HCT116 (cell line): ENCODE measurements at regions not wholly inside any gene's neighbourhood (a gene's known extent, or its start where the extent isn't known, plus 50 kb on each side); places are given as distances from the start of the nearest gene placed in this dataset.

Source experiments
- ATAC-seq: fragments of 200-7000 bp; cut with Tn5 transposase; 2 replicates; pipeline ENCODE4 v1.9.1; 2020; ENCODE audit warnings: mild to moderate bottlenecking, moderate library complexity
- BruUV-seq: library from RNA; stranded (reverse); fragments of 400-500 nt; replicated peaks from 2 replicates; lab custom pipeline; 2021; lab: Mats Ljungman, UMichigan
- CTCF ChIA-PET: fragments of 300-600 bp; sonication (Branson Sonifier 250); formaldehyde crosslinking; loops from one replicate; lab custom pipeline; 2021; ENCODE audit warnings: antibody characterized with exemption; lab: Charles Lee
- POLR2A ChIA-PET: fragments of 300-600, 350-600 bp; sonication (Branson Sonifier 250); formaldehyde crosslinking; loops from one replicate; lab custom pipeline; 2021; ENCODE audit warnings: antibody characterized with exemption; lab: Charles Lee
- RAD21 ChIA-PET, 2 experiments: fragments of 300-600 bp; sonication (Branson Sonifier 250); formaldehyde crosslinking; loops; one replicate each; lab custom pipeline; 2023; ENCODE audit warnings: low total read pairs in 2 of 2; ENCODE audit not compliant: uncharacterized antibody in 2 of 2, unreplicated experiment in 2 of 2, low non-redundant PET in 1 of 2; lab: Charles Lee
- DNase-seq: peaks from one replicate; pipeline ENCODE4 v3.0.0-alpha.2; 2010; ENCODE audit warnings: low read depth, low spot score
- H2AFZ ChIP-seq: fragments of 200-600 bp; shearing (Covaris generic), sonication (generic); 2 replicates; pipeline ENCODE4 v1.6.1; 2017; ENCODE audit warnings: low read depth, mixed run types, mixed read lengths, antibody characterized with exemption, low read length; ENCODE audit not compliant: poor library complexity, severe bottlenecking
- H3K27ac ChIP-seq: 2 replicates; pipeline ENCODE4 v1.5.1; 2012; ENCODE audit warnings: low read depth, low read length
- H3K27me3 ChIP-seq: fragments of 200-600 bp; sonication (generic); 2 replicates; pipeline ENCODE4 v1.6.1; 2016; ENCODE audit warnings: mixed run types, low read length, mixed read lengths; ENCODE audit not compliant: insufficient read depth
- H3K36me3 ChIP-seq, 2 experiments: fragments of 200-500 bp in 1 of 2; fragments of 200-600 bp in 1 of 2; sonication (Bioruptor generic) in 1 of 2; sonication (generic) in 1 of 2; 2 replicates each; pipeline versions ENCODE4 v1.5.1 to v1.6.1; 2014 to 2016; ENCODE audit warnings: low read length in 2 of 2, inconsistent platforms in 1 of 2, mixed read lengths in 1 of 2, mixed run types in 1 of 2; ENCODE audit not compliant: insufficient read depth in 2 of 2, control insufficient read depth in 1 of 2
- H3K4me1 ChIP-seq, 2 experiments: fragments of 200-600 bp in 1 of 2; sonication (generic) in 1 of 2; 2 replicates each; pipeline versions ENCODE4 v1.5.1 to v1.6.1; 2012 to 2017; ENCODE audit warnings: low read length in 2 of 2, inconsistent platforms in 1 of 2, mild to moderate bottlenecking in 1 of 2, mixed read lengths in 1 of 2, mixed run types in 1 of 2, moderate library complexity in 1 of 2; ENCODE audit not compliant: insufficient read depth in 2 of 2, control insufficient read depth in 1 of 2
- H3K4me2 ChIP-seq: fragments of 200-600 bp; sonication (generic); 2 replicates; pipeline ENCODE4 v1.6.1; 2017; ENCODE audit warnings: mixed run types, low read length, mixed read lengths
- H3K4me3 ChIP-seq, 2 experiments: fragments of 200-600 bp in 1 of 2; sonication (generic) in 1 of 2; replicated peaks in 1 of 2; 2 replicates each; pipeline ENCODE4 v1.5.1; 2011 to 2016; ENCODE audit warnings: low read length in 2 of 2, control low read depth in 1 of 2, low read depth in 1 of 2, mild to moderate bottlenecking in 1 of 2, mixed read lengths in 1 of 2, mixed run types in 1 of 2
- H3K79me2 ChIP-seq: fragments of 200-600 bp; sonication (generic); 2 replicates; pipeline ENCODE4 v1.6.1; 2017; ENCODE audit warnings: mild to moderate bottlenecking, mixed run types, low read length, moderate library complexity, mixed read lengths; ENCODE audit not compliant: insufficient read depth
- H3K9ac ChIP-seq: fragments of 200-600 bp; sonication (generic); 2 replicates; pipeline ENCODE4 v1.6.1; 2016; ENCODE audit warnings: low read length, mixed read lengths
- H3K9me2 ChIP-seq: fragments of 200-600 bp; sonication (generic), shearing (Covaris generic); 2 replicates; pipeline ENCODE4 v1.6.1; 2017; ENCODE audit warnings: mixed run types, mild to moderate bottlenecking, moderate library complexity; ENCODE audit not compliant: insufficient read depth
- H3K9me3 ChIP-seq, 2 experiments: fragments of 200-500 bp in 1 of 2; fragments of 200-600 bp in 1 of 2; sonication (Bioruptor generic) in 1 of 2; sonication (generic) in 1 of 2; 2 replicates each; pipeline ENCODE4 v1.6.1; 2014 to 2017; ENCODE audit warnings: low read length in 2 of 2, mixed read lengths in 2 of 2, inconsistent platforms in 1 of 2, low read depth in 1 of 2, mild to moderate bottlenecking in 1 of 2, mixed run types in 1 of 2, moderate library complexity in 1 of 2; ENCODE audit not compliant: control insufficient read depth in 1 of 2, insufficient read depth in 1 of 2
- H4K20me1 ChIP-seq: fragments of 200-600 bp; sonication (generic), shearing (Covaris generic); 2 replicates; pipeline ENCODE4 v1.6.1; 2017; ENCODE audit warnings: mixed run types, mild to moderate bottlenecking, moderate library complexity; ENCODE audit not compliant: insufficient read depth
- ATF3 ChIP-seq: IDR thresholded peaks from 2 replicates; pipeline ENCODE4 v1.6.1; 2012
- CBX3 ChIP-seq: IDR thresholded peaks from 2 replicates; pipeline ENCODE4 v1.6.1; 2012; ENCODE audit warnings: low read depth
- CEBPB ChIP-seq: IDR thresholded peaks from 2 replicates; pipeline ENCODE4 v1.6.1; 2012; ENCODE audit warnings: low read depth
- EGR1 ChIP-seq: IDR thresholded peaks from 2 replicates; pipeline ENCODE4 v1.6.1; 2012; ENCODE audit warnings: low read depth
- ELF1 ChIP-seq: IDR thresholded peaks from 2 replicates; pipeline ENCODE4 v1.6.1; 2012; ENCODE audit warnings: low read depth, borderline replicate concordance
- EZH2 ChIP-seq: fragments of 200-600 bp; sonication (generic); IDR thresholded peaks from 2 replicates; pipeline ENCODE4 v1.6.1; 2017; ENCODE audit warnings: antibody characterized with exemption, mixed run types
- EZH2phosphoT487 ChIP-seq: fragments of 200-600 bp; IDR thresholded peaks from 2 replicates; pipeline ENCODE4 v1.6.1; 2018; ENCODE audit warnings: antibody characterized with exemption, borderline replicate concordance
- FOSL1 ChIP-seq: IDR thresholded peaks from 2 replicates; pipeline ENCODE4 v1.6.1; 2012; ENCODE audit warnings: low read depth
- JUND ChIP-seq: IDR thresholded peaks from 2 replicates; pipeline ENCODE4 v1.6.1; 2012
- MAX ChIP-seq: IDR thresholded peaks from 2 replicates; pipeline ENCODE4 v1.6.1; 2012
- POLR2AphosphoS5 ChIP-seq: IDR thresholded peaks from 2 replicates; pipeline ENCODE4 v1.6.1; 2011; ENCODE audit warnings: mild to moderate bottlenecking, low read depth, low read length, moderate library complexity
- RAD21 ChIP-seq: IDR thresholded peaks from 2 replicates; pipeline ENCODE4 v1.6.1; 2012; ENCODE audit warnings: low read depth, mild to moderate bottlenecking
- REST ChIP-seq: IDR thresholded peaks from 2 replicates; pipeline ENCODE4 v1.6.1; 2012; ENCODE audit warnings: low read depth
- SP1 ChIP-seq: IDR thresholded peaks from 2 replicates; pipeline ENCODE4 v1.6.1; 2012; ENCODE audit warnings: low read depth
- SRF ChIP-seq: IDR thresholded peaks from 2 replicates; pipeline ENCODE4 v1.6.1; 2012; ENCODE audit warnings: low read depth
- TCF7L2 ChIP-seq: IDR thresholded peaks from 2 replicates; pipeline ENCODE4 v1.7.0; 2011; ENCODE audit warnings: borderline replicate concordance, inconsistent platforms; ENCODE audit not compliant: insufficient read depth, insufficient read length; ENCODE audit errors: extremely low read depth
- YY1 ChIP-seq: IDR thresholded peaks from 2 replicates; pipeline ENCODE4 v1.6.1; 2011; ENCODE audit warnings: low read length, low read depth, moderate library complexity, mild to moderate bottlenecking; ENCODE audit not compliant: insufficient replicate concordance; ENCODE audit errors: extremely low read depth
- ZFX ChIP-seq: fragments of 450-650 bp; IDR thresholded peaks from 2 replicates; pipeline ENCODE4 v1.6.1; 2017
- ZNF274 ChIP-seq: fragments of 200-500 bp; sonication (Bioruptor generic); IDR thresholded peaks from 2 replicates; pipeline ENCODE4 v1.6.1; 2014; ENCODE audit warnings: mild to moderate bottlenecking, low read depth, low read length, inconsistent platforms
- intact Hi-C: fragments of 100-400 bp; cut with micrococcal nuclease; formaldehyde crosslinking; loops from 2 replicates; pipeline ENCODE4 v1.10.0; 2022

GRCh38 chr6:131363947-131364834 is 208.8 kb upstream of the ARG1 start:
- no peak for ATAC-seq
- CTCF ChIA-PET: no interaction called here
- RAD21 ChIA-PET: no interaction called here

GRCh38 chr6:131366223-131366622 is 206.8 kb upstream of the ARG1 start:
- no peaks in the 10 kb centered on the region for H3K27me3 ChIP-seq
- POLR2A ChIA-PET: no interaction called here
- ATAC-seq (no peak), DNase-seq (no peak)
- H3K4me3 ChIP-seq: no peak overlapping the region
- BruUV-seq: no TSS peak
- H3K4me2 ChIP-seq: no peak overlapping the region
- RAD21 ChIA-PET: no interaction called here
- H3K79me2 ChIP-seq: no peaks in the 10 kb centered on the region
- no peaks in the 10 kb centered on the region for H3K4me1 ChIP-seq
- no peak overlapping the region for H3K27ac ChIP-seq
- no peaks in the 10 kb centered on the region for H3K9me2 ChIP-seq
- intact Hi-C loops: no loop called here
- CTCF ChIA-PET: no interaction called here
- no peaks in the 10 kb centered on the region for H3K36me3 ChIP-seq
- H4K20me1 ChIP-seq: no peaks in the 10 kb centered on the region
- H2AFZ ChIP-seq: no peak overlapping the region
- no peaks in the 10 kb centered on the region for H3K9me3 ChIP-seq
- no peak overlapping the region for H3K9ac ChIP-seq
- TF ChIP-seq MAX (no peak), ZNF274 (no peak), TCF7L2 (no peak), EZH2 (no peak), REST (no peak), CEBPB (no peak), CBX3 (no peak), ZFX (no peak), EGR1 (no peak), RAD21 (no peak), POLR2AphosphoS5 (no peak), ATF3 (no peak)

More at GRCh38 chr6:131363947-131364834, 208.8 kb upstream of the ARG1 start:
- H3K27me3 ChIP-seq: no peaks in the 10 kb centered on the region
- TF ChIP-seq ZNF274 (no peak), SP1 (no peak), POLR2AphosphoS5 (no peak), EZH2 (no peak), ELF1 (no peak), EGR1 (no peak), ATF3 (no peak), JUND (no peak), EZH2phosphoT487 (no peak), SRF (no peak), YY1 (no peak), FOSL1 (no peak)
- no peaks in the 10 kb centered on the region for H3K36me3 ChIP-seq
- H3K9me2 ChIP-seq: no peaks in the 10 kb centered on the region
- H3K4me2 ChIP-seq: no peak overlapping the region
- no peak overlapping the region for H2AFZ ChIP-seq
- no peaks in the 10 kb centered on the region for H3K9me3 ChIP-seq
- H3K9ac ChIP-seq: no peak overlapping the region
- no peaks in the 10 kb centered on the region for H4K20me1 ChIP-seq
- H3K4me3 ChIP-seq: no peak overlapping the region
- no peak for DNase-seq
- intact Hi-C loops: no loop called here
- no peaks in the 10 kb centered on the region for H3K79me2 ChIP-seq
- POLR2A ChIA-PET: no interaction called here
- no peaks in the 10 kb centered on the region for H3K4me1 ChIP-seq
- no peak overlapping the region for H3K27ac ChIP-seq
- no TSS peak for BruUV-seq
